Suprapubic skin (tissue), 4 donors: ENCODE measurements at regions not wholly inside any gene's neighbourhood (a gene's known extent, or its start where the extent isn't known, plus 50 kb on each side); places are given as distances from the start of the nearest gene placed in this dataset.

Source experiments
- DNase-seq, 2 donors: peaks; one replicate each; pipeline ENCODE4 v3.0.0-alpha.2; 2019; ENCODE audit warnings: low spot score in 2 of 2
- H3K27ac ChIP-seq: fragments of 200-600 bp; sonication (generic); one replicate; pipeline ENCODE4 v1.5.1; 2019
- H3K27me3 ChIP-seq: fragments of 200-600 bp; sonication (generic); one replicate; pipeline ENCODE4 v1.5.1; 2019
- H3K36me3 ChIP-seq: fragments of 200-600 bp; sonication (generic); one replicate; pipeline ENCODE4 v1.5.1; 2019
- H3K4me1 ChIP-seq: fragments of 200-600 bp; sonication (generic); one replicate; pipeline ENCODE4 v1.5.1; 2019
- H3K4me3 ChIP-seq: fragments of 200-600 bp; sonication (generic); one replicate; pipeline ENCODE4 v1.5.1; 2019; ENCODE audit warnings: mild to moderate bottlenecking
- H3K9me3 ChIP-seq: fragments of 200-600 bp; sonication (generic); one replicate; pipeline ENCODE4 v1.5.1; 2019
- CTCF ChIP-seq, 2 donors: fragments of 200-600 bp in 1 of 2; fragments of 450-650 bp in 1 of 2; sonication (generic) in 1 of 2; IDR thresholded peaks; one replicate each; pipeline ENCODE4 v1.5.1; 2016 to 2019; ENCODE audit warnings: antibody characterized with exemption in 2 of 2, mild to moderate bottlenecking in 1 of 2, moderate library complexity in 1 of 2
- EP300 ChIP-seq: sonication (generic); formaldehyde crosslinking; IDR thresholded peaks from one replicate; pipeline ENCODE4 v1.6.1; 2017; ENCODE audit warnings: antibody characterized with exemption
- POLR2A ChIP-seq, 2 donors: fragments of 450-650 bp; IDR thresholded peaks; one replicate each; pipeline ENCODE4 v1.6.1; 2017; ENCODE audit warnings: antibody characterized with exemption in 2 of 2, mild to moderate bottlenecking in 2 of 2, moderate library complexity in 2 of 2
- POLR2AphosphoS5 ChIP-seq, 3 donors: sonication (generic); formaldehyde crosslinking; IDR thresholded peaks; one replicate each; pipeline ENCODE4 v1.6.1; 2017; ENCODE audit warnings: antibody characterized with exemption in 3 of 3
- WGBS: methylation state at CpG from one replicate; pipeline ENCODE4 v1.1.5; 2018; 5-methylcytosine and 5-hydroxymethylcytosine counted together

GRCh38 chr2:14803994-14804393 lies 171.5 kb downstream of the LRATD1 start:
- Histone ChIP-seq H3K27me3 (no peaks in the 10 kb centered on the region), H3K4me1 (no peaks in the 10 kb centered on the region)
- no peak for TF ChIP-seq POLR2AphosphoS5 (IDR thresholded peaks at IDR 0.05)
- TF ChIP-seq POLR2A (IDR thresholded peaks at IDR 0.05): no peak
- TF ChIP-seq EP300: no peak
- no peak for TF ChIP-seq CTCF (IDR thresholded peaks at IDR 0.05)

GRCh38 chr2:14804902-14805301 lies 172.4 kb downstream of the LRATD1 start:
- WGBS: 82% methylated on average over 3 of the region's 3 CpGs
- no peak overlapping the region for H3K4me3 ChIP-seq
- no peak overlapping the region for H3K27ac ChIP-seq
- no peaks in the 10 kb centered on the region for H3K36me3 ChIP-seq
- H3K4me1 ChIP-seq: no peaks in the 10 kb centered on the region
- H3K9me3 ChIP-seq: no peaks in the 10 kb centered on the region
- no peak for TF ChIP-seq CTCF (IDR thresholded peaks at IDR 0.05)
- TF ChIP-seq POLR2AphosphoS5 (IDR thresholded peaks at IDR 0.05): no peak
- TF ChIP-seq POLR2A (IDR thresholded peaks at IDR 0.05): no peak
- no peak for TF ChIP-seq EP300
- no peaks in the 10 kb centered on the region for H3K27me3 ChIP-seq
- no peak for DNase-seq

More at GRCh38 chr2:14803994-14804393, 171.5 kb downstream of the LRATD1 start:
- H3K36me3 ChIP-seq: no peaks in the 10 kb centered on the region
- H3K9me3 ChIP-seq: no peaks in the 10 kb centered on the region
- H3K4me3 ChIP-seq: no peak overlapping the region
- H3K27ac ChIP-seq: no peak overlapping the region
- DNase-seq: no peak

- H3K27me3 ChIP-seq: no peaks in the 10 kb centered on the region
- H3K9me3 ChIP-seq: no peaks in the 10 kb centered on the region
- no peak overlapping the region for H3K4me3 ChIP-seq
- TF ChIP-seq POLR2A (IDR thresholded peaks at IDR 0.05): no peak
- TF ChIP-seq EP300: no peak
- no peak for TF ChIP-seq CTCF (IDR thresholded peaks at IDR 0.05)
- no peak for TF ChIP-seq POLR2AphosphoS5 (IDR thresholded peaks at IDR 0.05)
- no peaks in the 10 kb centered on the region for H3K4me1 ChIP-seq
- no peak for DNase-seq
- no peak overlapping the region for H3K27ac ChIP-seq
- H3K36me3 ChIP-seq: no peaks in the 10 kb centered on the region
- WGBS: 45% methylated on average over 4 of the region's 4 CpGs
Measured at GRCh38 chr2:14806613-14807012, 174.1 kb downstream of the LRATD1 start.

GRCh38 chr2:14815201-14815600 lies 182.7 kb downstream of the LRATD1 start:
- 45% methylated on average over 1 of the region's 1 CpG for WGBS
- no peak for TF ChIP-seq EP300
- no peaks in the 10 kb centered on the region for H3K9me3 ChIP-seq
- DNase-seq: no peak
- H3K36me3 ChIP-seq: no peaks in the 10 kb centered on the region
- no peak overlapping the region for H3K27ac ChIP-seq
- H3K4me3 ChIP-seq: no peak overlapping the region
- H3K4me1 ChIP-seq: peaks cover 2% of the 10 kb centered on the region
- H3K27me3 ChIP-seq: no peaks in the 10 kb centered on the region

GRCh38 chr2:14816069-14817060 lies 183.8 kb downstream of the LRATD1 start:
- no peaks in the 10 kb centered on the region for H3K27me3 ChIP-seq
- WGBS: 71% methylated on average over 9 of the region's 9 CpGs
- no peak for TF ChIP-seq POLR2AphosphoS5 (IDR thresholded peaks at IDR 0.05)
- TF ChIP-seq CTCF (IDR thresholded peaks at IDR 0.05): no peak
- no peak for TF ChIP-seq POLR2A (IDR thresholded peaks at IDR 0.05)
- TF ChIP-seq EP300: no peak
- peaks cover 2% of the 10 kb centered on the region for H3K4me1 ChIP-seq
- no peak for DNase-seq
- no peak overlapping the region for H3K27ac ChIP-seq
- H3K4me3 ChIP-seq: no peak overlapping the region
- no peaks in the 10 kb centered on the region for H3K9me3 ChIP-seq
- no peaks in the 10 kb centered on the region for H3K36me3 ChIP-seq
